Endothelial cell of umbilical vein (primary cell): ENCODE measurements at regions not wholly inside any gene's neighbourhood (a gene's known extent, or its start where the extent isn't known, plus 50 kb on each side); places are given as distances from the start of the nearest gene placed in this dataset.

Source experiments
- BruUV-seq: library from RNA; stranded (reverse); fragments of 400-500 nt; replicated peaks from 2 replicates; lab custom pipeline; 2021; lab: Mats Ljungman, UMichigan
- CTCF ChIA-PET: fragments of 300-600, 350-600 bp; sonication (Branson Sonifier 250); formaldehyde crosslinking; loops from one replicate; lab custom pipeline; 2021; ENCODE audit warnings: antibody characterized with exemption, inconsistent platforms; lab: Charles Lee
- POLR2A ChIA-PET: fragments of 300-600, 350-600 bp; sonication (Branson Sonifier 250); formaldehyde crosslinking; loops from one replicate; lab custom pipeline; 2021; ENCODE audit warnings: antibody characterized with exemption, inconsistent platforms; lab: Charles Lee
- DNase-seq: peaks from one replicate; pipeline ENCODE4 v3.0.0-alpha.2; 2011; ENCODE audit warnings: low read depth, low spot score
- FAIRE-seq: peaks from 2 replicates; lab custom pipeline; 2011; peaks lifted over from hg19 to GRCh38; lab: Jason Lieb, UNC
- H2AFZ ChIP-seq: 2 replicates; pipeline ENCODE4 v1.6.0; 2012; ENCODE audit warnings: low read depth, low read length, control low read depth, inconsistent platforms
- H3K27ac ChIP-seq: 2 replicates; pipeline ENCODE4 v1.5.1; 2011; ENCODE audit warnings: low read depth, mild to moderate bottlenecking, control low read depth, low read length, moderate library complexity; ENCODE audit not compliant: insufficient read depth
- H3K27me3 ChIP-seq, 2 experiments: 2 replicates each; pipeline versions ENCODE4 v1.6.0 to v1.6.1; 2011; ENCODE audit warnings: low read length in 2 of 2, mixed read lengths in 1 of 2; ENCODE audit not compliant: control insufficient read depth in 2 of 2, insufficient read depth in 2 of 2
- H3K36me3 ChIP-seq, 2 experiments: 2 replicates in 1 of 2; 3 replicates in 1 of 2; pipeline ENCODE4 v1.5.1; 2011; ENCODE audit warnings: low read length in 2 of 2, mild to moderate bottlenecking in 1 of 2, moderate library complexity in 1 of 2; ENCODE audit not compliant: control insufficient read depth in 2 of 2, insufficient read depth in 2 of 2; ENCODE audit errors: extremely low read depth in 1 of 2
- H3K4me1 ChIP-seq: 3 replicates; pipeline ENCODE4 v1.5.1; 2011; ENCODE audit warnings: mild to moderate bottlenecking, low read length; ENCODE audit not compliant: control insufficient read depth, insufficient read depth; ENCODE audit errors: extremely low read depth
- H3K4me2 ChIP-seq: 2 replicates; pipeline ENCODE4 v1.6.1; 2011; ENCODE audit warnings: low read length, control low read depth, mixed read lengths; ENCODE audit not compliant: insufficient read depth
- H3K4me3 ChIP-seq, 3 experiments: fragments of 200-600 bp in 1 of 3; sonication (generic), shearing (Covaris generic) in 1 of 3; replicated peaks in 1 of 3; 2 replicates each; pipeline ENCODE4 v1.5.1; 2011 to 2016; ENCODE audit warnings: control low read depth in 3 of 3, low read length in 3 of 3, mild to moderate bottlenecking in 2 of 3, inconsistent platforms in 1 of 3, low read depth in 1 of 3, moderate library complexity in 1 of 3; ENCODE audit not compliant: insufficient read depth in 1 of 3
- H3K79me2 ChIP-seq: 2 replicates; pipeline ENCODE4 v1.6.0; 2012; ENCODE audit warnings: low read length, inconsistent platforms; ENCODE audit not compliant: control insufficient read depth, insufficient read depth
- H3K9ac ChIP-seq: replicated peaks from 2 replicates; pipeline ENCODE3; 2011; ENCODE audit warnings: low read length, control low read depth; ENCODE audit not compliant: insufficient read depth; ENCODE audit errors: extremely low read depth
- H3K9me1 ChIP-seq: replicated peaks from 3 replicates; pipeline ENCODE4 v1.6.0; 2011; ENCODE audit warnings: mild to moderate bottlenecking, low read length; ENCODE audit not compliant: control insufficient read depth, insufficient read depth; ENCODE audit errors: extremely low read depth
- H3K9me3 ChIP-seq: replicated peaks from 2 replicates; pipeline ENCODE4 v1.5.1; 2012; ENCODE audit warnings: low read length, inconsistent platforms; ENCODE audit not compliant: control insufficient read depth, insufficient read depth
- H4K20me1 ChIP-seq: replicated peaks from 2 replicates; pipeline ENCODE3; 2011; ENCODE audit warnings: mild to moderate bottlenecking, low read length; ENCODE audit not compliant: control insufficient read depth, insufficient read depth; ENCODE audit errors: extremely low read depth
- EZH2 ChIP-seq: IDR thresholded peaks from 2 replicates; pipeline ENCODE4 v1.6.1; 2012; ENCODE audit warnings: borderline replicate concordance, low read depth, mild to moderate bottlenecking, moderate library complexity, low read length, inconsistent platforms; ENCODE audit not compliant: severe bottlenecking
- FOS ChIP-seq: IDR thresholded peaks from 2 replicates; pipeline ENCODE4 v1.6.1; 2011; ENCODE audit warnings: mild to moderate bottlenecking, low read length, moderate library complexity, borderline replicate concordance; ENCODE audit not compliant: insufficient read depth
- GATA2 ChIP-seq: IDR thresholded peaks from 2 replicates; pipeline ENCODE4 v1.7.0; 2011; ENCODE audit warnings: low read depth, mild to moderate bottlenecking, moderate library complexity, mixed read lengths, low read length; ENCODE audit not compliant: insufficient read length, insufficient read depth
- JUN ChIP-seq: IDR thresholded peaks from 2 replicates; pipeline ENCODE4 v1.6.1; 2011; ENCODE audit warnings: borderline replicate concordance, low read depth; ENCODE audit not compliant: insufficient read length, insufficient read depth
- MYC ChIP-seq: IDR thresholded peaks from one replicate; pipeline ENCODE4 v1.6.1; 2011; ENCODE audit warnings: mild to moderate bottlenecking, low read depth, low read length
- POLR2A ChIP-seq: IDR thresholded peaks from 2 replicates; pipeline ENCODE4 v1.6.1; 2012; ENCODE audit warnings: low read depth, mild to moderate bottlenecking, control low read depth, low read length
- POLR2AphosphoS5 ChIP-seq: IDR thresholded peaks from 2 replicates; pipeline ENCODE4 v1.6.1; 2012; ENCODE audit warnings: low read depth, mild to moderate bottlenecking, control low read depth, low read length, moderate library complexity; ENCODE audit not compliant: insufficient read depth
- dilution Hi-C: fragments of 300-500 bp; cut with MboI; formaldehyde crosslinking; loops from one replicate; pipeline ENCODE4 v1.15.0; 2019; ENCODE audit warnings: low sequenced_read_pairs; ENCODE audit not compliant: extremely low pct_ligation_motif_present
- intact Hi-C: fragments of 100-400 bp; cut with micrococcal nuclease; formaldehyde crosslinking; loops from one replicate; pipeline ENCODE4 v1.10.0; 2022
- TF ChIP-seq, protein P1 (sequence below): IDR thresholded peaks from 2 replicates; pipeline ENCODE4 v1.6.1; 2011; ENCODE audit not compliant: insufficient read depth, insufficient read length
- TF ChIP-seq, protein P2 (sequence below), 2 donors: IDR thresholded peaks; 1 replicate in 1 of 2; 2 replicates in 1 of 2; pipeline ENCODE4 v1.5.1; 2011; ENCODE audit warnings: low read length in 2 of 2, mild to moderate bottlenecking in 2 of 2, moderate library complexity in 2 of 2, control low read depth in 1 of 2, inconsistent platforms in 1 of 2, low read depth in 1 of 2; ENCODE audit not compliant: insufficient read depth in 1 of 2; ENCODE audit errors: extremely low read depth in 1 of 2

DNA sequence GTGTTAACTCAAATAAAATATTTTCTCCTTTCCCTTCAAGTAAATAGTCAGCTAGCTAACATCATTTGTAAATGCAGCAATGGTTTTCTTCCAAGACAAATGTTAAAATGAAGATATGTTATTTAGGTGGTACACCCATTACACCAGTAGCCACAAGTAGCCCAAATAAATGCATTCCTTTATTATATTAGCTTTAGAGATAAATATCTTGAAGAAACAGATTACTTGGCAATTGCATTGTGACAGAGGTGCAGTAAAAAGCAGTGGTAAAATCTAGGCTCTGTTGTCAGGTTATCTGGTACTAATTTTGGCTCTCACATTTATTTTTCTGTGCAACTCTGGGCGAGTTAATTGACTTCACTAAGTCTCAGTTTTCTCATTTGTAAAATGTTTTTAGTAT lies 193.0 kb downstream of the NAA11 start:
- Histone ChIP-seq H3K9me3 (no peaks in the 10 kb centered on the region), H3K9me1 (no peaks in the 10 kb centered on the region), H3K4me2 (no peak overlapping the region), H3K27ac (no peak overlapping the region), H4K20me1 (no peaks in the 10 kb centered on the region), H3K27me3 (no peaks in the 10 kb centered on the region), H3K36me3 (no peaks in the 10 kb centered on the region), H3K79me2 (no peaks in the 10 kb centered on the region), H3K4me3 (no peak overlapping the region), H3K4me1 (no peaks in the 10 kb centered on the region), H2AFZ (no peak overlapping the region), H3K9ac (no peak overlapping the region)
- CTCF ChIA-PET: no interaction called here
- TF ChIP-seq FOS: no peak
- no peak for TF ChIP-seq POLR2AphosphoS5
- no peak for TF ChIP-seq JUN
- no peak for TF ChIP-seq MYC
- no peak for TF ChIP-seq EZH2
- no peak for TF ChIP-seq POLR2A
- no peak for TF ChIP-seq GATA2
- BruUV-seq: no TSS peak
- POLR2A ChIA-PET: no interaction called here
- FAIRE-seq: no peak
- DNase-seq: no peak
- intact Hi-C loops: no loop called here
- dilution Hi-C loops: no loop called here

DNA sequence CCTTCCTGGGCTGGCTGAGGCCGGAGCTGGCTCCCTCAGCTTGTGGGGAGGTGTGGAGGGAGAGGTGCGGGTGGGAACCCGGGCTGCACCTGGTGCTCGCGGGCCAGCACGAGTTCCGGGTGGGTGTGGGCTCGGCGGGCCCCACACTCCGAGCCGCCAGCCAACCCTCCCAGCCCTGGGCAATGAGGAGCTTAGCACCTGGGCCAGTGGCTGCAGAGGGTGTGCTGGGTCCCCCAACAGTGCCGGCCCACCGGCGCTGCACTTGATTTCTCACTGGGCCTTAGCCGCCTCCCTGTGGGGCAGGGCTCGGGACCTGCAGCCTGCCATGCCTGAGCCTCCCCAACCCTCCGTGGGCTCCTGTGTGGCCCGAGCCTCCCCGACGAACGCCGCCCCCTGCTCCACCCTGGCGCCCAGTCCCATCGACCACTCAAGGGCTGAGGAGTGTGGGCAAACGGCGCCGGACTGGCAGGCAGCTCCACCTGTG lies 182.7 kb upstream of the PAQR3 start:
- Histone ChIP-seq H2AFZ (no peak overlapping the region), H3K9me1 (no peaks in the 10 kb centered on the region), H3K4me3 (no peak overlapping the region), H3K27ac (no peak overlapping the region), H4K20me1 (no peaks in the 10 kb centered on the region), H3K27me3 (no peaks in the 10 kb centered on the region), H3K9me3 (no peaks in the 10 kb centered on the region), H3K4me1 (no peaks in the 10 kb centered on the region), H3K4me2 (no peak overlapping the region), H3K36me3 (no peaks in the 10 kb centered on the region), H3K79me2 (no peaks in the 10 kb centered on the region), H3K9ac (no peak overlapping the region)
- TF ChIP-seq FOS: no peak
- no peak for TF ChIP-seq JUN
- TF ChIP-seq, protein P1, sequence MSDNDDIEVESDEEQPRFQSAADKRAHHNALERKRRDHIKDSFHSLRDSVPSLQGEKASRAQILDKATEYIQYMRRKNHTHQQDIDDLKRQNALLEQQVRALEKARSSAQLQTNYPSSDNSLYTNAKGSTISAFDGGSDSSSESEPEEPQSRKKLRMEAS: no peak
- TF ChIP-seq POLR2A: no peak
- TF ChIP-seq MYC: no peak
- no peak for TF ChIP-seq POLR2AphosphoS5
- TF ChIP-seq EZH2: no peak
- TF ChIP-seq GATA2: no peak
- TF ChIP-seq, protein P2, sequence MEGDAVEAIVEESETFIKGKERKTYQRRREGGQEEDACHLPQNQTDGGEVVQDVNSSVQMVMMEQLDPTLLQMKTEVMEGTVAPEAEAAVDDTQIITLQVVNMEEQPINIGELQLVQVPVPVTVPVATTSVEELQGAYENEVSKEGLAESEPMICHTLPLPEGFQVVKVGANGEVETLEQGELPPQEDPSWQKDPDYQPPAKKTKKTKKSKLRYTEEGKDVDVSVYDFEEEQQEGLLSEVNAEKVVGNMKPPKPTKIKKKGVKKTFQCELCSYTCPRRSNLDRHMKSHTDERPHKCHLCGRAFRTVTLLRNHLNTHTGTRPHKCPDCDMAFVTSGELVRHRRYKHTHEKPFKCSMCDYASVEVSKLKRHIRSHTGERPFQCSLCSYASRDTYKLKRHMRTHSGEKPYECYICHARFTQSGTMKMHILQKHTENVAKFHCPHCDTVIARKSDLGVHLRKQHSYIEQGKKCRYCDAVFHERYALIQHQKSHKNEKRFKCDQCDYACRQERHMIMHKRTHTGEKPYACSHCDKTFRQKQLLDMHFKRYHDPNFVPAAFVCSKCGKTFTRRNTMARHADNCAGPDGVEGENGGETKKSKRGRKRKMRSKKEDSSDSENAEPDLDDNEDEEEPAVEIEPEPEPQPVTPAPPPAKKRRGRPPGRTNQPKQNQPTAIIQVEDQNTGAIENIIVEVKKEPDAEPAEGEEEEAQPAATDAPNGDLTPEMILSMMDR (IDR thresholded peaks at IDR 0.05; ENCODE audit: extremely low read depth in 1 of 2, insufficient read depth in 1 of 2, low read depth in 1 of 2, low read length in 2 of 2): no peak
- intact Hi-C loops: no loop called here
- dilution Hi-C loops: no loop called here
- POLR2A ChIA-PET: no interaction called here
- no TSS peak for BruUV-seq
- CTCF ChIA-PET: no interaction called here
- FAIRE-seq: no peak
- no peak for DNase-seq
